ENCODE measurements at regions not wholly inside any gene's neighbourhood (a gene's known extent, or its start where the extent isn't known, plus 50 kb on each side); places are given as distances from the start of the nearest gene placed in this dataset.

DNA sequence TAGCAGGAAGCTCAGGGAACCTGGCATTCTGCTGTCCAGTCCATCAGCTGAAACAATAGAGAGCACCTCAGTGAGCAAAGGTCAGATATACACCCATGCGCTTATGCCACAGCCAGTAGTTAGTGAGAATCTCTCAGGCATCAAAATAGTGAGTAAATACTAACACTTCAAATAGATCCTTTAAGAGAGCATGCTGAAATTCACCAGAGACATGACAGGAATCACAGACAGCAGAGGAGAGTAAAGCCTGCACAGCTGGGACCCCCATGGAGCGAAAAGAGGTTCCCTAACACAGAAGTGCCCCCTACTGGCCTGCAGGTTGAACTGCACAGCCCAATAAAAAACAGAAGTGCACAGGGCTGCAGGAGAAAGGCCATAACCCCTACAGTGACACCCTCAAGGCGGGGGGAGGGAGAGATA lies 57.6 kb upstream of the ANTXRL start:
- no peak for DNase-seq

GRCh38 chr10:46230615-46231014 lies 56.2 kb upstream of the ANTXRL start:
- no peak for DNase-seq

GRCh38 chr10:46231087-46231486 lies 55.7 kb upstream of the ANTXRL start:
- DNase-seq, result no peak

GRCh38 chr10:46232084-46232483 lies 54.7 kb upstream of the ANTXRL start:
- no peak for DNase-seq

- DNase-seq, result no peak
These were observed 54.1 kb upstream of the ANTXRL start for GRCh38 chr10:46232666-46233065.

DNA sequence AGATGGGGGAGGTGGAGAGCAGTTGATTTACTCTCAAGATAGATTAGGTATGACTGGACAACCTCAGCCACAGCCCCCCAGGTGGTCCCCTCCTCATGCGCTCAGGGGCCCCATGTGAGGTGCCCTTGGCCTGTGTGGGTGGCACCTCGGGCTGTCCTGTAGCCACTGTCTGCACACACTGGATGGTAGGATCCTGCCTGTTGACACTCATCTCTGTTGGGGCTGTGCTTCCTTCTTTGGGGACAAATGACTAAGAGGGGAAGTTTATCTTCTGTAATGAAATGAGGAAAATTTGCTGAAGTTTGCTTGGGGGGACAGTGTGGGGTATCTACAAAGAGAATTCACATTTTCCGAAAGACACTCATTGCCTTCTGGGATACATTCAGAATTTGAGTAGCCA lies 53.6 kb upstream of the ANTXRL start:
- no peak for DNase-seq

GRCh38 chr10:46234026-46234425 lies 52.8 kb upstream of the ANTXRL start:
- DNase-seq, result no peak

DNA sequence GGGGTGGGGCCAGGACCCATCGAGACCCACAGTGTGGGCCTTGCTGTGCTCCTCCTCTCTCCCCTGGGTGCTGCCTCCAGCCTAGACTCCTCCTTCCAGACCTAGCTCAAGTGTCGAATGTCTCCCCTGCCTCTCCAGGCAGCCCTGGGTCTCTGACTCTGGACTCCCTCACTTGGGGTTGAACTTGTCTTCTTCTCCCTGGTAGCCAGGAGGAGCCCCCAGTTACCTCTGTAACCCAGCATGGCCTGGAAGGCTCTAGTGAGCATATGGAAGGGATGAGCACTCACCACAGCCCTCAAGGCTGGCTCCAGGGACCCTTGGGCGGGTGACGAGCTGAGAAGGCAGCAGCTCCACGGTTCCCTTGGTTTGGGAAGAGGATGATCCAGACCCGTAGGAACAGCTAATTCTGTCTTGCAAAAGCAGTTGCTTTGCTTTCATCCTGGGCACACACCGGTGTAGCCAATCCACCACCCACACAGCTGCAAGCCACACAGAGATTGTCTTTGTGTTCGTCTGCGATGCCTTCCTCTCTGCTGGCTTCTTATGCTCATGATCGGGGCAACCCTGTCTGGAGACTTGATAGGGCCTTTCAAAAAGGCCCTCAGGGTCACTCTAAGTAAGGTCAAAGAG lies 52.3 kb upstream of the ANTXRL start:
- DNase-seq, result no peak

DNA sequence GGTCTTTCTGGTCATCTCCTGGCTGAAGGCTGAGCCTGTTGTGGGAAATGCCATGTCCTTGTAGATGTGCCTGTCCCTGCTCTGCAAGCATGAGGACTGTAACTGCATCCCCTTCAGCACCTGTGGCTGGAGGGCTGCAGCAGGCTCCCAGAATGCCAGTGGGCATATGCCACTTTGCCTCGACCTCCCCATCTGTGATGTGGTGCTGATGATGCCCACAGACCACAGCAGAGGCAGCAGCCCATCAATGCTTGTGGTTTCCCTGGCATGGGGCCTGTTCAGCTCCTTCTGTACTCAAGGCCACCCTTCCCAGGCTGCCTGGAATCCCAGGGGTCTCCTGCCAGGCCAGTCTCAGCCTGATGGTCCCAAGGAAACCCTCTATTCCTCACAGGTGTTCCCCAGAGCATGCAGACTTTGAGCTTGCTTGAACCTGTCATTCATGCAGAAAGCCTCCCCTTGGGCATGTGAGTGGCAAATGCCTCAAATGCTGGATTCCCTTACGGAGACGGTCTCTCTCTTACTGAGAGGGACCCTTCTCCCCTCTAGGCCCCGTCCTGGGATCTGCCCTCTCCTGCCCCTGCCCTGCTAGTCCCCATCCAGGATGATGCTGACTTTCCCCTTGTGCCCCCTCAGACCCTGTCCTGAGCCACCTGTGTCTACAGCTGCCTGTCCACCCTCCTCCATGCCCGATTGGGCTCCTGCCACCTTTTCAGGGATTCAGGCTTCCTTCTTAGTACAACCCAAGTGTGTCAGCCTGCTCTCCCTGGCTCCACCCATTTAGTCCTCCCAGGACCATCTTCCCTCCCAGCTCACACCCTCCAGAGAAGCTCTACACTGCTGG lies 50.9 kb upstream of the ANTXRL start:
- DNase-seq, result no peak

- no peak for DNase-seq
These were observed 50.3 kb upstream of the ANTXRL start for GRCh38 chr10:46236546-46236887.

GRCh38 chr10:46236941-46237681 lies 49.7 kb upstream of the ANTXRL start:
- DNase-seq, result no peak
